SK-N-SH (cell line): ENCODE measurements at regions not wholly inside any gene's neighbourhood (a gene's known extent, or its start where the extent isn't known, plus 50 kb on each side); places are given as distances from the start of the nearest gene placed in this dataset.

Experiments used
- CTCF ChIA-PET: fragments of 300-600, 350-600 bp; formaldehyde crosslinking; extraction: SDS; loops from one replicate; lab custom pipeline; 2021; lab: Yijun Ruan, JAX
- POLR2A ChIA-PET: fragments of 350-600 bp; sonication (Branson Sonifier 250); formaldehyde crosslinking; extraction: SDS; loops from one replicate; lab custom pipeline; 2020; ENCODE audit warnings: antibody characterized with exemption, inconsistent platforms; lab: Yijun Ruan, JAX
- DNase-seq: peaks from one replicate; pipeline ENCODE4 v3.0.0; 2012
- H2AFZ ChIP-seq: fragments of 200-600 bp; sonication (generic); 2 replicates; pipeline ENCODE4 v1.8.1; 2016; ENCODE audit warnings: antibody characterized with exemption, mild to moderate bottlenecking, low read depth
- H3F3A ChIP-seq: fragments of 200-600 bp; sonication (generic); replicated peaks from 2 replicates; pipeline ENCODE3; 2016; ENCODE audit warnings: antibody characterized with exemption, mild to moderate bottlenecking; ENCODE audit not compliant: insufficient read depth
- H3K27ac ChIP-seq, 2 experiments: fragments of 200-500 bp in 1 of 2; fragments of 200-600 bp in 1 of 2; sonication (Bioruptor generic) in 1 of 2; sonication (generic), shearing (Covaris generic) in 1 of 2; 2 replicates each; pipeline versions ENCODE4 v1.5.1 to v1.6.1; 2014 to 2016; ENCODE audit warnings: low read depth in 2 of 2, inconsistent platforms in 1 of 2, low read length in 1 of 2, mild to moderate bottlenecking in 1 of 2, mixed read lengths in 1 of 2
- H3K27me3 ChIP-seq: fragments of 200-600 bp; sonication (generic), shearing (Covaris generic); 2 replicates; pipeline ENCODE4 v1.6.1; 2016; ENCODE audit warnings: mixed run types; ENCODE audit not compliant: insufficient read depth
- H3K36me3 ChIP-seq, 2 experiments: fragments of 200-500 bp in 1 of 2; fragments of 200-600 bp in 1 of 2; sonication (Bioruptor generic) in 1 of 2; sonication (generic) in 1 of 2; replicated peaks in 1 of 2; 2 replicates each; pipeline versions ENCODE3 to v1.5.1; 2014 to 2016; ENCODE audit warnings: low read length in 1 of 2, mild to moderate bottlenecking in 1 of 2; ENCODE audit not compliant: insufficient read depth in 2 of 2, control insufficient read depth in 1 of 2
- H3K4me1 ChIP-seq, 2 experiments: fragments of 200-500 bp in 1 of 2; fragments of 200-600 bp in 1 of 2; sonication (Bioruptor generic) in 1 of 2; sonication (generic), shearing (Covaris generic) in 1 of 2; 2 replicates each; pipeline versions ENCODE4 v1.5.1 to v1.6.1; 2014 to 2016; ENCODE audit warnings: low read depth in 1 of 2, low read length in 1 of 2, mixed run types in 1 of 2; ENCODE audit not compliant: insufficient read depth in 2 of 2, control insufficient read depth in 1 of 2
- H3K4me2 ChIP-seq: fragments of 200-600 bp; sonication (generic), shearing (Covaris generic); 2 replicates; pipeline ENCODE4 v1.6.1; 2017; ENCODE audit warnings: mixed run types
- H3K4me3 ChIP-seq, 2 experiments: fragments of 200-500 bp in 1 of 2; fragments of 200-600 bp in 1 of 2; sonication (Bioruptor generic) in 1 of 2; sonication (generic), shearing (Covaris generic) in 1 of 2; 2 replicates each; pipeline versions ENCODE4 v1.5.1 to v1.8.1; 2014 to 2016; ENCODE audit warnings: low read depth in 2 of 2, inconsistent platforms in 1 of 2, low read length in 1 of 2, mild to moderate bottlenecking in 1 of 2, mixed read lengths in 1 of 2, moderate library complexity in 1 of 2
- H3K79me2 ChIP-seq: fragments of 200-600 bp; sonication (generic); 2 replicates; pipeline ENCODE4 v1.8.1; 2017; ENCODE audit warnings: mild to moderate bottlenecking; ENCODE audit not compliant: insufficient read depth
- H3K9ac ChIP-seq: fragments of 200-600 bp; sonication (generic); 2 replicates; pipeline ENCODE4 v1.6.1; 2017; ENCODE audit warnings: mixed run types
- H3K9me2 ChIP-seq: fragments of 200-600 bp; sonication (generic); 2 replicates; pipeline ENCODE4 v1.6.1; 2017; ENCODE audit warnings: mixed run types
- H3K9me3 ChIP-seq: fragments of 200-600 bp; sonication (generic); 2 replicates; pipeline ENCODE4 v1.6.1; 2017; ENCODE audit warnings: mixed run types, mild to moderate bottlenecking, moderate library complexity
- H4K20me1 ChIP-seq: fragments of 200-600 bp; sonication (generic); 2 replicates; pipeline ENCODE4 v1.6.1; 2017; ENCODE audit warnings: mild to moderate bottlenecking, mixed run types; ENCODE audit not compliant: insufficient read depth
- EP300 ChIP-seq, 2 experiments: IDR thresholded peaks; 2 replicates each; pipeline versions ENCODE4 v1.4.0 to v1.6.1; 2012; ENCODE audit warnings: borderline replicate concordance in 1 of 2, low read depth in 1 of 2, low read length in 1 of 2
- FOSL2 ChIP-seq: IDR thresholded peaks from 2 replicates; pipeline ENCODE4 v1.4.0; 2012; ENCODE audit warnings: low read depth, mild to moderate bottlenecking, moderate library complexity, borderline replicate concordance
- GABPA ChIP-seq: IDR thresholded peaks from 2 replicates; pipeline ENCODE4 v1.4.0; 2012; ENCODE audit warnings: low read depth, mild to moderate bottlenecking
- GATA2 ChIP-seq: sonication (generic); formaldehyde crosslinking; IDR thresholded peaks from 2 replicates; pipeline ENCODE4 v1.5.0; 2020; ENCODE audit warnings: mild to moderate bottlenecking, missing genetic modification reagents
- MEF2A ChIP-seq: IDR thresholded peaks from 2 replicates; pipeline ENCODE4 v1.4.0; 2012; ENCODE audit warnings: low read depth, borderline replicate concordance
- NFIC ChIP-seq: IDR thresholded peaks from 2 replicates; pipeline ENCODE4 v1.4.0; 2012; ENCODE audit warnings: borderline replicate concordance
- NRF1 ChIP-seq: IDR thresholded peaks from 2 replicates; pipeline ENCODE4 v1.6.1; 2012; ENCODE audit warnings: low read depth, mild to moderate bottlenecking, low read length
- POLR2AphosphoS5 ChIP-seq: IDR thresholded peaks from 2 replicates; pipeline ENCODE4 v1.6.1; 2012; ENCODE audit warnings: low read depth, low read length
- RAD21 ChIP-seq: IDR thresholded peaks from 2 replicates; pipeline ENCODE4 v1.6.1; 2012; ENCODE audit warnings: mild to moderate bottlenecking, low read length
- SIN3A ChIP-seq: IDR thresholded peaks from 2 replicates; pipeline ENCODE4 v1.6.1; 2012; ENCODE audit warnings: low read depth, mild to moderate bottlenecking, low read length, moderate library complexity, borderline replicate concordance
- TAF1 ChIP-seq: IDR thresholded peaks from 2 replicates; pipeline ENCODE4 v1.6.1; 2012; ENCODE audit warnings: low read depth, mild to moderate bottlenecking, low read length, moderate library complexity, borderline replicate concordance
- TEAD4 ChIP-seq: IDR thresholded peaks from 2 replicates; pipeline ENCODE4 v1.4.0; 2012; ENCODE audit warnings: mild to moderate bottlenecking, borderline replicate concordance; ENCODE audit not compliant: insufficient read depth
- ZBTB33 ChIP-seq: IDR thresholded peaks from 2 replicates; pipeline ENCODE4 v1.4.0; 2012; ENCODE audit warnings: low read depth, borderline replicate concordance
- WGBS: methylation state at CpG from one replicate; pipeline ENCODE4 v1.1.6; 2017; ENCODE audit warnings: low lambda C conversion rate; 5-methylcytosine and 5-hydroxymethylcytosine counted together
- TF ChIP-seq, protein P1 (sequence below): IDR thresholded peaks from 2 replicates; pipeline ENCODE4; 2012
- TF ChIP-seq, protein P2 (sequence below): IDR thresholded peaks from 2 replicates; pipeline ENCODE4 v1.4.0; 2012; ENCODE audit warnings: low read depth, borderline replicate concordance

GRCh38 chr2:158002079-158002478, 99.6 kb upstream of the UPP2 start:
- Histone ChIP-seq H3K9ac (no peak overlapping the region), H3K27me3 (no peaks in the 10 kb centered on the region), H3K4me3 (no peak overlapping the region), H3K79me2 (no peaks in the 10 kb centered on the region), H3K9me2 (no peaks in the 10 kb centered on the region), H4K20me1 (no peaks in the 10 kb centered on the region), H3K9me3 (no peaks in the 10 kb centered on the region), H3K4me2 (no peak overlapping the region), H3K27ac (peak overlapping the region in 1 of 2 experiments; percentile 89; a peak in 2 of 4 replicates), H3F3A (no peaks in the 10 kb centered on the region), H2AFZ (no peak overlapping the region), H3K36me3 (no peaks in the 10 kb centered on the region), H3K4me1 (peaks cover 4 to 16% of the 10 kb centered on the region in 2 experiments; a peak in 3 of 4 replicates)
- POLR2A ChIA-PET, result no interaction called here
- peak in 1 of 2 experiments; percentile 63; a peak in 2 of 4 replicates for TF ChIP-seq EP300 (IDR thresholded peaks at IDR 0.05; ENCODE audit: borderline replicate concordance in 1 of 2, low read depth in 1 of 2, low read length in 1 of 2)
- TF ChIP-seq GATA2 (CRISPR knock-in tag), result peak; percentile 70; the same call in 1 of the 2 replicates
- TF ChIP-seq NRF1, result no peak
- CTCF ChIA-PET, result interaction anchor here (0.6 to 2.1 kb wide), 6 partner anchors 9 to 752 kb away, joined by 3 to 13 read pairs (median 3); no protein-coding TSS in a partner anchor
- WGBS, result 50% methylated on average over 4 of the region's 4 CpGs
- peak; percentile 33 for DNase-seq

GRCh38 chr2:157996799-157997198, 104.9 kb upstream of the UPP2 start:
- CTCF ChIA-PET, result interaction anchor here (2.0 kb wide), 1 partner anchor 24 kb away, joined by 4 read pairs; no protein-coding TSS in a partner anchor
- 7% methylated on average over 1 of the region's 1 CpG for WGBS
- no peaks in the 10 kb centered on the region for H3K27me3 ChIP-seq

More at GRCh38 chr2:157996799-157997198, 104.9 kb upstream of the UPP2 start:
- H4K20me1 ChIP-seq, result no peaks in the 10 kb centered on the region
- no peaks in the 10 kb centered on the region for H3F3A ChIP-seq
- no peaks in the 10 kb centered on the region for H3K9me3 ChIP-seq
- no peaks in the 10 kb centered on the region for H3K79me2 ChIP-seq
- no peaks in the 10 kb centered on the region for H3K36me3 ChIP-seq
- H3K9ac ChIP-seq, result no peak overlapping the region
- no peaks in the 10 kb centered on the region for H3K9me2 ChIP-seq
- no peak for DNase-seq
- H3K4me3 ChIP-seq, result no peak overlapping the region
- no peak overlapping the region for H3K4me2 ChIP-seq
- H3K27ac ChIP-seq, result no peak overlapping the region
- no peak overlapping the region for H2AFZ ChIP-seq
- H3K4me1 ChIP-seq, result peaks cover 0 to 6% of the 10 kb centered on the region in 2 experiments; a peak in 2 of 4 replicates
- TF ChIP-seq, protein P1, sequence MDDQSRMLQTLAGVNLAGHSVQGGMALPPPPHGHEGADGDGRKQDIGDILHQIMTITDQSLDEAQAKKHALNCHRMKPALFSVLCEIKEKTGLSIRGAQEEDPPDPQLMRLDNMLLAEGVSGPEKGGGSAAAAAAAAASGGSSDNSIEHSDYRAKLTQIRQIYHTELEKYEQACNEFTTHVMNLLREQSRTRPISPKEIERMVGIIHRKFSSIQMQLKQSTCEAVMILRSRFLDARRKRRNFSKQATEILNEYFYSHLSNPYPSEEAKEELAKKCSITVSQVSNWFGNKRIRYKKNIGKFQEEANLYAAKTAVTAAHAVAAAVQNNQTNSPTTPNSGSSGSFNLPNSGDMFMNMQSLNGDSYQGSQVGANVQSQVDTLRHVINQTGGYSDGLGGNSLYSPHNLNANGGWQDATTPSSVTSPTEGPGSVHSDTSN, result no peak
- TF ChIP-seq SIN3A (no peak), NFIC (no peak), MEF2A (no peak), FOSL2 (no peak), GATA2 (CRISPR knock-in tag) (no peak), GABPA (no peak), ZBTB33 (no peak), POLR2AphosphoS5 (no peak), RAD21 (no peak), TAF1 (no peak), TEAD4 (no peak)
- TF ChIP-seq, protein P2, sequence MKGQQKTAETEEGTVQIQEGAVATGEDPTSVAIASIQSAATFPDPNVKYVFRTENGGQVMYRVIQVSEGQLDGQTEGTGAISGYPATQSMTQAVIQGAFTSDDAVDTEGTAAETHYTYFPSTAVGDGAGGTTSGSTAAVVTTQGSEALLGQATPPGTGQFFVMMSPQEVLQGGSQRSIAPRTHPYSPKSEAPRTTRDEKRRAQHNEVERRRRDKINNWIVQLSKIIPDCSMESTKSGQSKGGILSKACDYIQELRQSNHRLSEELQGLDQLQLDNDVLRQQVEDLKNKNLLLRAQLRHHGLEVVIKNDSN, result no peak
- TF ChIP-seq, all 33 proteins: peak for 0
- POLR2A ChIA-PET, result no interaction called here
